Spleen (tissue), 11 donors: ENCODE measurements at regions not wholly inside any gene's neighbourhood (a gene's known extent, or its start where the extent isn't known, plus 50 kb on each side); places are given as distances from the start of the nearest gene placed in this dataset.
A peak's percentile ranks its signal among the peaks of the same experiment; 100 is the strongest.

Source experiments
- DNase-seq: peaks from one replicate; pipeline ENCODE4 v3.0.0-alpha.2; 2020
- H3K27ac ChIP-seq, 8 donors: fragments of 200-600 bp; sonication (generic) in 7 of 8; 1 replicate in 4 of 8; 2 replicates in 4 of 8; pipeline versions ENCODE4 v1.5.0 to v1.8.0; 2016 to 2021; ENCODE audit warnings: inconsistent platforms in 4 of 8, mild to moderate bottlenecking in 4 of 8, moderate library complexity in 1 of 8
- H3K27me3 ChIP-seq, 7 donors: fragments of 200-600 bp; sonication (generic) in 6 of 7; replicated peaks in 1 of 7; 1 replicate in 4 of 7; 2 replicates in 3 of 7; pipeline versions ENCODE4 v1.5.0 to v1.8.0; 2016 to 2021; ENCODE audit warnings: inconsistent platforms in 3 of 7, mild to moderate bottlenecking in 1 of 7
- H3K36me3 ChIP-seq, 6 donors: fragments of 200-600 bp; sonication (generic) in 5 of 6; 1 replicate in 4 of 6; 2 replicates in 2 of 6; pipeline versions ENCODE4 v1.5.0 to v1.8.0; 2016 to 2021; ENCODE audit warnings: inconsistent platforms in 2 of 6
- H3K4me1 ChIP-seq, 6 donors: fragments of 200-600 bp; sonication (generic) in 5 of 6; 1 replicate in 3 of 6; 2 replicates in 3 of 6; pipeline versions ENCODE4 v1.5.0 to v1.8.0; 2016 to 2021; ENCODE audit warnings: inconsistent platforms in 3 of 6
- H3K4me3 ChIP-seq, 8 donors: fragments of 200-600 bp; sonication (generic) in 7 of 8; 1 replicate in 4 of 8; 2 replicates in 4 of 8; pipeline versions ENCODE4 v1.5.0 to v1.8.0; 2016 to 2021; ENCODE audit warnings: inconsistent platforms in 4 of 8, mild to moderate bottlenecking in 4 of 8, moderate library complexity in 2 of 8
- H3K9me3 ChIP-seq, 8 donors: fragments of 200-600 bp; sonication (generic) in 7 of 8; 1 replicate in 4 of 8; 2 replicates in 4 of 8; pipeline versions ENCODE4 v1.5.0 to v1.8.0; 2016 to 2021; ENCODE audit warnings: inconsistent platforms in 4 of 8
- POLR2A ChIP-seq, 3 donors: fragments of 450-650 bp; IDR thresholded peaks; one replicate each; pipeline ENCODE4 v1.5.1; 2017; ENCODE audit warnings: antibody characterized with exemption in 3 of 3, mild to moderate bottlenecking in 1 of 3
- POLR2AphosphoS5 ChIP-seq, 3 donors: sonication (generic); formaldehyde crosslinking; IDR thresholded peaks; one replicate each; pipeline ENCODE4 v1.5.1; 2017; ENCODE audit warnings: antibody characterized with exemption in 3 of 3
- WGBS, 5 donors: extraction: QIAGEN DNeasy Blood & Tissue Kit in 3 of 5; methylation state at CpG; one replicate each; pipeline versions ENCODE4 v1.1.5 to v1.1.7; 2013 to 2018; 5-methylcytosine and 5-hydroxymethylcytosine counted together
- intact Hi-C: fragments of 100-400 bp; cut with DNase I; formaldehyde crosslinking; loops from one replicate; pipeline ENCODE4 v1.15.0; 2023; ENCODE audit warnings: low total_unique reads
- TF ChIP-seq, protein P1 (sequence below), 11 experiments: fragments of 200-600 bp in 7 of 11; fragments of 450-650 bp in 4 of 11; sonication (generic) in 4 of 11; IDR thresholded peaks in 8 of 11; conservative IDR thresholded peaks in 3 of 11; 1 replicate in 7 of 11; 2 replicates in 4 of 11; pipeline versions ENCODE4 v1.4.0 to v1.8.0; 2016 to 2021; ENCODE audit warnings: antibody characterized with exemption in 11 of 11, inconsistent platforms in 4 of 11, mild to moderate bottlenecking in 1 of 11
- donor health status: healthy with polysubstance abuse.
- donor health status: DM: no; HTN: no; CAD: no; lungs with moderate emphysema.
- donor health status: DM: no; HTN: no; CAD: no.
- donor health status: Bipolar disorder and iron deficiency.
- donor health status: healthy.
- donor health status: DM: no; HTN: no; CAD: no.
- donor health status: DM: yes; HTN: yes; CAD: no.

DNA sequence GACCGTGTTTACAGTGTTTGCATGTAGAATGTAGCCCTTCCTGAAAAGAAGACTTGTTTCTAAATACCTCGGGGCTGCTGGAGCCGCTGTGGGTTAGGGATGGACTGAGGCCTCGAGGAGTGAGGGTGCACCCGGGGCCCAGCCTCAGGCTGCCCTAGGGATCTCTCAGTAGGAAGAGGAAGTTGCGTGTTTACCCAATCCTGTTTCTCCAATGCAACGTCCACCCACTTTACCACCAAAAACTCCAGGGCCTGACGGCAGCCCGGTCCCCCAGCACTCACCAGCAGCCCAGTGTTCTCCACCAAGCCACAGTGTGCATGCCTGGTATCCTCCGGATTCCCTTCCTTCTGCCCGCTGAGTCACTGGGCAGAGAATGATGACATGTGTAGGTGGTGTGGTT, 255.8 kb downstream of the GLI2 start:
- WGBS, 5 donors = 54 to 80% (median 76%) methylated on average over 10 to 11 of the region's 11 CpGs
- Histone ChIP-seq H3K9me3 (peaks cover 0 to 4% (median 0%) of the 10 kb centered on the region in 8 donors), H3K4me1 (no peaks in the 10 kb centered on the region), H3K27me3 (peaks cover 0 to 4% (median 0%) of the 10 kb centered on the region in 7 donors), H3K36me3 (peaks cover 0 to 15% (median 0%) of the 10 kb centered on the region in 6 donors), H3K4me3 (no peak overlapping the region), H3K27ac (no peak overlapping the region)
- TF ChIP-seq, protein P1, sequence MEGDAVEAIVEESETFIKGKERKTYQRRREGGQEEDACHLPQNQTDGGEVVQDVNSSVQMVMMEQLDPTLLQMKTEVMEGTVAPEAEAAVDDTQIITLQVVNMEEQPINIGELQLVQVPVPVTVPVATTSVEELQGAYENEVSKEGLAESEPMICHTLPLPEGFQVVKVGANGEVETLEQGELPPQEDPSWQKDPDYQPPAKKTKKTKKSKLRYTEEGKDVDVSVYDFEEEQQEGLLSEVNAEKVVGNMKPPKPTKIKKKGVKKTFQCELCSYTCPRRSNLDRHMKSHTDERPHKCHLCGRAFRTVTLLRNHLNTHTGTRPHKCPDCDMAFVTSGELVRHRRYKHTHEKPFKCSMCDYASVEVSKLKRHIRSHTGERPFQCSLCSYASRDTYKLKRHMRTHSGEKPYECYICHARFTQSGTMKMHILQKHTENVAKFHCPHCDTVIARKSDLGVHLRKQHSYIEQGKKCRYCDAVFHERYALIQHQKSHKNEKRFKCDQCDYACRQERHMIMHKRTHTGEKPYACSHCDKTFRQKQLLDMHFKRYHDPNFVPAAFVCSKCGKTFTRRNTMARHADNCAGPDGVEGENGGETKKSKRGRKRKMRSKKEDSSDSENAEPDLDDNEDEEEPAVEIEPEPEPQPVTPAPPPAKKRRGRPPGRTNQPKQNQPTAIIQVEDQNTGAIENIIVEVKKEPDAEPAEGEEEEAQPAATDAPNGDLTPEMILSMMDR (IDR thresholded peaks at IDR 0.05 in 8 of 11, conservative IDR thresholded peaks at IDR 0.05 in 3 of 11) = no peak
- no peak for TF ChIP-seq POLR2A (IDR thresholded peaks at IDR 0.05)
- no peak for TF ChIP-seq POLR2AphosphoS5 (IDR thresholded peaks at IDR 0.05)
- intact Hi-C loops = no loop called here
- DNase-seq = peak; percentile 50

DNA sequence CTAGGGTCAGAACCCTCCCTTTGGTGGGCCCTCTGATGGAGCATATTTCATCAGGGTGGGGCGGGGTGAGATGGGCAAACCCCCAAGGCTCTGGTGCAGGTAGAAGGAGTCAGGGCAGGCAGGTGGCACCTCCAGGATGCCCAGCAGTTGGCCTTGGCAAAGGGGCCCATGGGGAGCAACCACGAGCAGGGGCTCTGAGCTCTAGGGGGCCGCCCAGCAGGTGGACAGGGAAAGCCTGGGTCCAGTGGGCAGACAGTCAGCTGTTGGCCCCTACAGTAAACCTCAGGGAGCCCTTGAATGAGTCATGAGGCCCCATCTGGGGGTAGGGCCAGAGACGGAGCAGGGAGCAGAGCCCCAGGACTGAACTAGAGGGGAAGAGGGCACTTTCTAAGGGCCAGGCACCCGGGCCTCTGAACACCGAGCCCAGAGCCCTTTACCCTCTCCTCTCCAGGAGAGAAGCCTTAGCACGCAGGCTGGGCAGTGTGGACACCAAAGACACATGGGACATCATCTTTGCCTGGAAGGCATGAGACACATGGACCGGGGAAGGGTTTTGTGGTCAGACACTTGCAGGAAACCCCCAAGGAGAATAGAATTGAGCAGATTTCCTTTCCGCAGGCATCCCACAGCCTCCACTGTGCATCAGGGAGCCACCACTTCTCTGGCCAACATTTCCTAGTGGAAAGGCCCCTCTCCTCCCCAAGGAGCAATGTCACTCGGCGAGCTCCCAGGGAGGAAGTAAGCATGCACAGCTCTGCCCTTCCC, 257.3 kb downstream of the GLI2 start:
- peaks cover 0 to 7% (median 0%) of the 10 kb centered on the region in 8 donors for H3K9me3 ChIP-seq
- H3K4me1 ChIP-seq = no peaks in the 10 kb centered on the region
- TF ChIP-seq POLR2AphosphoS5 (IDR thresholded peaks at IDR 0.05) (no peak), POLR2A (IDR thresholded peaks at IDR 0.05) (no peak)
- TF ChIP-seq, protein P1 (IDR thresholded peaks at IDR 0.05 in 8 of 11, conservative IDR thresholded peaks at IDR 0.05 in 3 of 11) = no peak
- peaks cover 0 to 12% (median 0%) of the 10 kb centered on the region in 6 donors for H3K36me3 ChIP-seq
- 84 to 94% (median 89%) methylated on average over 6 to 11 of the region's 11 CpGs for WGBS, 5 donors
- H3K27me3 ChIP-seq = peaks cover 0 to 4% (median 0%) of the 10 kb centered on the region in 7 donors
- DNase-seq = peak; percentile 51
- intact Hi-C loops = no loop called here
- no peak overlapping the region for H3K4me3 ChIP-seq
- no peak overlapping the region for H3K27ac ChIP-seq

DNA sequence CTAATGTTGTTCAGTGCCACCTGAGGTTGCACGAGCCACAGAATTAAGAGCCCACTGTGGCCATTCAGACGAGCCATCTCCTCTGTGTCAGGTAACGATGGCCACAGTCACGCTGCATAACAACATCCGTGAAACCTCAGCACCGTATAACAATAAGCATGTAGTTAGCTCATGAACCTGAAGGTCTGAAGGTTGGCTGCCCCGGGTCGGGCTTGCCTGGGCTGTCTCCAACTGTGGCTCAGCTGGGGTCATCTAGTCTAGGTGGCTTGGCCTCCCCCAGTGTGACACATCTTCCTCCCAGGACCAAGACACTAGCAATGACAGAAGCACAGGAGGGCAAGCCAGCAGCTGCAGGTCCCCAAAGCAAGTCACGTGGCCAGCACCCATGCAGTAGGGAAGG, 258.0 kb downstream of the GLI2 start:
- H3K27ac ChIP-seq = no peak overlapping the region
- no peak for DNase-seq
- peaks cover 0 to 4% (median 0%) of the 10 kb centered on the region in 7 donors for H3K27me3 ChIP-seq
- 75 to 80% (median 79%) methylated on average over 9 of the region's 9 CpGs for WGBS, 5 donors
- TF ChIP-seq POLR2A (IDR thresholded peaks at IDR 0.05) (no peak), POLR2AphosphoS5 (IDR thresholded peaks at IDR 0.05) (no peak)
- TF ChIP-seq, protein P1 (IDR thresholded peaks at IDR 0.05 in 8 of 11, conservative IDR thresholded peaks at IDR 0.05 in 3 of 11) = no peak
- peaks cover 0 to 7% (median 0%) of the 10 kb centered on the region in 8 donors for H3K9me3 ChIP-seq
- no peaks in the 10 kb centered on the region for H3K4me1 ChIP-seq
- intact Hi-C loops = no loop called here
- H3K4me3 ChIP-seq = no peak overlapping the region
- H3K36me3 ChIP-seq = peaks cover 0 to 12% (median 0%) of the 10 kb centered on the region in 6 donors

DNA sequence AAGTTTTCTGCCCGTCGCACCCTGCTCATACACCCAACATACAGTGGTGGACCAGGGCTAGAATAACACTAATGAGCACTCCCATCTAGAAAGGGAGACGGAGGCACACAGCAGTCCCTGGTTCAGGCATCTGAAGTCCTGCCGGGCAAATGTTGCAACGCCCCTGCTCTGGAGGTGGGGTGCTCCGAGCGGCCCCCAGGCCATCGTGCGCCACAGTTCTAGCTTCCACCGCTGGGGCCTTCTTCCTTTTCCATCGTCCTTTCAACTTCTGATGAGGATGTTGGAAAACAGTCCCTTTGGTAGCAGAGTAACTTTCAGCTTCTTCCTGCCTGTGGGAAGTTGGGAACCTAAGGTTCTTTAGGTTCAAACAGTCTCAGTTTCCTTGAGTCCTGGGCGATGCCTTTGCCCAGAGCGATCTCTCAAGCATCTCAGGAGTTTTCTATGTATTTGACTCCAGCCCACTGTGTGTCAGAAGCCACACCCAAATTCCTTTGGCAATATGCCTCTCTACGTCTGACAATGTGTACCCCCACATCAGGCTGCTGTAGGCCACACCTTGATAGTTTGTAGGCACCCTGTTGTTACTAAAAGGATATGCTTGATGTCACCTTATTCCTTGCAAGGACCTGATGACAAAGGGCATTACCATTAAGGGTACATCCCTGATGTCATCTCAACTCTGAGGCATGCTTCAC, 258.8 kb downstream of the GLI2 start:
- Histone ChIP-seq H3K27me3 (peaks cover 0 to 4% (median 0%) of the 10 kb centered on the region in 7 donors), H3K4me3 (no peak overlapping the region), H3K36me3 (peaks cover 0 to 4% (median 0%) of the 10 kb centered on the region in 6 donors), H3K9me3 (peaks cover 0 to 7% (median 0%) of the 10 kb centered on the region in 8 donors), H3K27ac (no peak overlapping the region), H3K4me1 (no peaks in the 10 kb centered on the region)
- intact Hi-C loops = no loop called here
- WGBS, 5 donors = 91 to 94% (median 91%) methylated on average over 14 of the region's 14 CpGs
- no peak for TF ChIP-seq POLR2AphosphoS5 (IDR thresholded peaks at IDR 0.05)
- no peak for TF ChIP-seq POLR2A (IDR thresholded peaks at IDR 0.05)
- TF ChIP-seq, protein P1 (IDR thresholded peaks at IDR 0.05 in 8 of 11, conservative IDR thresholded peaks at IDR 0.05 in 3 of 11) = no peak
- DNase-seq = peak; percentile 54
